Naive B cell (primary cell): ENCODE measurements at regions not wholly inside any gene's neighbourhood (a gene's known extent, or its start where the extent isn't known, plus 50 kb on each side); places are given as distances from the start of the nearest gene placed in this dataset.
A peak's percentile ranks its signal among the peaks of the same experiment; 100 is the strongest.

ENCODE experiments used
- ATAC-seq, 2 donors: fragments of 150-1000 bp; cut with Tn5 transposase; 2 replicates each; pipeline ENCODE4 v1.10.0; 2021; ENCODE audit warnings: low read depth in 2 of 2, mild to moderate bottlenecking in 2 of 2, moderate library complexity in 2 of 2
- DNase-seq: peaks from one replicate; pipeline ENCODE4 v3.0.0; 2022
- H3K27ac Mint-ChIP-seq, 6 donors: one replicate each; pipeline ENCODE4 v1.8.0; 2020 to 2022; ENCODE audit warnings: mild to moderate bottlenecking in 6 of 6, mixed read lengths in 6 of 6, moderate library complexity in 5 of 6, inconsistent platforms in 2 of 6
- H3K27me3 Mint-ChIP-seq, 3 donors: one replicate each; pipeline ENCODE4 v1.8.0; 2021 to 2022; ENCODE audit warnings: mixed read lengths in 3 of 3, mild to moderate bottlenecking in 1 of 3
- H3K36me3 Mint-ChIP-seq, 2 donors: one replicate each; pipeline ENCODE4 v1.8.0; 2020 to 2022; ENCODE audit warnings: mixed read lengths in 2 of 2, inconsistent platforms in 1 of 2, mild to moderate bottlenecking in 1 of 2
- H3K4me1 Mint-ChIP-seq, 3 donors: one replicate each; pipeline ENCODE4 v1.8.0; 2020 to 2022; ENCODE audit warnings: mixed read lengths in 3 of 3, inconsistent platforms in 1 of 3, mild to moderate bottlenecking in 1 of 3, moderate library complexity in 1 of 3
- H3K4me3 Mint-ChIP-seq, 8 donors: one replicate each; pipeline ENCODE4 v1.8.0; 2020 to 2022; ENCODE audit warnings: mild to moderate bottlenecking in 8 of 8, mixed read lengths in 8 of 8, moderate library complexity in 8 of 8, inconsistent platforms in 2 of 8
- H3K9me3 Mint-ChIP-seq, 7 donors: one replicate each; pipeline ENCODE4 v1.8.0; 2020 to 2022; ENCODE audit warnings: mixed read lengths in 7 of 7, mild to moderate bottlenecking in 5 of 7, inconsistent platforms in 2 of 7, moderate library complexity in 1 of 7

- peaks cover 14 to 35% (median 20%) of the 10 kb centered on the region in 3 donors for H3K27me3 Mint-ChIP-seq
- peaks cover 0 to 1% of the 10 kb centered on the region in 2 donors for H3K36me3 Mint-ChIP-seq
- H3K27ac Mint-ChIP-seq = peak overlapping the region in 1 of 6 donors; percentile 80
- no peak for ATAC-seq
- no peak for DNase-seq
- H3K4me1 Mint-ChIP-seq = no peaks in the 10 kb centered on the region
- H3K9me3 Mint-ChIP-seq = peaks cover 2 to 18% (median 7%) of the 10 kb centered on the region in 7 donors
- H3K4me3 Mint-ChIP-seq = no peak overlapping the region
Measured at GRCh38 chr17:79497777-79498348, 113.0 kb downstream of the RBFOX3 start.

- no peak overlapping the region for H3K4me3 Mint-ChIP-seq
Measured at GRCh38 chr17:79496422-79497005, 114.3 kb downstream of the RBFOX3 start.

GRCh38 chr17:79495665-79496064 is 115.2 kb downstream of the RBFOX3 start:
- Mint-ChIP-seq H3K4me3 (no peak overlapping the region), H3K36me3 (peaks cover 0 to 7% of the 10 kb centered on the region in 2 donors), H3K9me3 (peaks cover 5 to 27% (median 9%) of the 10 kb centered on the region in 7 donors), H3K27ac (no peak overlapping the region), H3K27me3 (peaks cover 18 to 38% (median 18%) of the 10 kb centered on the region in 3 donors), H3K4me1 (no peaks in the 10 kb centered on the region)
- no peak for ATAC-seq
- no peak for DNase-seq

More at GRCh38 chr17:79496422-79497005, 114.3 kb downstream of the RBFOX3 start:
- Mint-ChIP-seq H3K4me1 (no peaks in the 10 kb centered on the region), H3K9me3 (peaks cover 4 to 23% (median 9%) of the 10 kb centered on the region in 7 donors), H3K36me3 (peaks cover 0 to 7% of the 10 kb centered on the region in 2 donors), H3K27ac (no peak overlapping the region), H3K27me3 (peaks cover 13 to 31% (median 18%) of the 10 kb centered on the region in 3 donors)
- ATAC-seq = no peak
- no peak for DNase-seq

DNA sequence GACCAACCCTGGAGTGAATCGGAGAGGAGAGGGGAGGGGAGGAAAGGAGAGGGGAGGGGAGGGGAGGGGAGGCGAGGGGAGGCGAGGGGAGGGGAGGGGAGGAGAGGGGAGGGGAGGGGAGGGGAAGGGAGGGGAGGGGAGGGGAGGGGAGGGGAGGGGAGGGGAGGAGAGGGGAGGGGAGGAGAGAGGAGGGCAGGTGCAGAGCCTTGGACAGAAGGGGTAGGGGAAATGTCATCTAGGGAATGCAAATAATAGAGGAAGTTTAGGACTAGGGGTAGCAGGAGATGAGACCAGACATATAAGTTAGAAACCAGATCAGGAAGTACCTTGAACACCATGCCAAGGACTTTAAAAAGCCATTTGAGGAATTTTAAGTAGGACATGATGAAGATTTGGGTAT is 119.8 kb downstream of the RBFOX3 start:
- Mint-ChIP-seq H3K27ac (peak overlapping the region in 1 of 6 donors; percentile 93), H3K4me1 (peaks cover 0 to 2% (median 0%) of the 10 kb centered on the region in 3 donors), H3K27me3 (peaks cover 10 to 56% (median 39%) of the 10 kb centered on the region in 3 donors), H3K36me3 (peaks cover 0 to 7% of the 10 kb centered on the region in 2 donors), H3K9me3 (peaks cover 4 to 14% (median 9%) of the 10 kb centered on the region in 7 donors), H3K4me3 (peak overlapping the region in 1 of 8 donors; percentile 81)
- DNase-seq = no peak
- ATAC-seq = no peak

GRCh38 chr17:79490530-79490929 is 120.3 kb downstream of the RBFOX3 start:
- DNase-seq = no peak
- no peak for ATAC-seq
- Mint-ChIP-seq H3K4me3 (no peak overlapping the region), H3K9me3 (peaks cover 4 to 14% (median 9%) of the 10 kb centered on the region in 7 donors), H3K27me3 (peaks cover 10 to 59% (median 43%) of the 10 kb centered on the region in 3 donors), H3K36me3 (peaks cover 0 to 7% of the 10 kb centered on the region in 2 donors), H3K4me1 (peaks cover 0 to 6% (median 0%) of the 10 kb centered on the region in 3 donors), H3K27ac (peak overlapping the region in 1 of 6 donors; percentile 93)

- no peak for DNase-seq
- no peak overlapping the region for H3K4me3 Mint-ChIP-seq
- H3K36me3 Mint-ChIP-seq = no peaks in the 10 kb centered on the region
- H3K27ac Mint-ChIP-seq = no peak overlapping the region
- H3K27me3 Mint-ChIP-seq = peaks cover 23 to 76% (median 66%) of the 10 kb centered on the region in 3 donors
- peaks cover 0 to 4% (median under 1%) of the 10 kb centered on the region in 7 donors for H3K9me3 Mint-ChIP-seq
- ATAC-seq = no peak
- peaks cover 0 to 9% (median 0%) of the 10 kb centered on the region in 3 donors for H3K4me1 Mint-ChIP-seq
Measured at GRCh38 chr17:79487149-79487548, 123.7 kb downstream of the RBFOX3 start.

GRCh38 chr17:79485991-79486390 is 124.9 kb downstream of the RBFOX3 start:
- Mint-ChIP-seq H3K36me3 (no peaks in the 10 kb centered on the region), H3K4me3 (no peak overlapping the region), H3K9me3 (peaks cover 0 to 2% (median 0%) of the 10 kb centered on the region in 7 donors), H3K4me1 (peaks cover 0 to 9% (median 0%) of the 10 kb centered on the region in 3 donors), H3K27ac (no peak overlapping the region), H3K27me3 (peaks cover 21 to 72% (median 72%) of the 10 kb centered on the region in 3 donors)
- ATAC-seq (no peak), DNase-seq (no peak)

DNA sequence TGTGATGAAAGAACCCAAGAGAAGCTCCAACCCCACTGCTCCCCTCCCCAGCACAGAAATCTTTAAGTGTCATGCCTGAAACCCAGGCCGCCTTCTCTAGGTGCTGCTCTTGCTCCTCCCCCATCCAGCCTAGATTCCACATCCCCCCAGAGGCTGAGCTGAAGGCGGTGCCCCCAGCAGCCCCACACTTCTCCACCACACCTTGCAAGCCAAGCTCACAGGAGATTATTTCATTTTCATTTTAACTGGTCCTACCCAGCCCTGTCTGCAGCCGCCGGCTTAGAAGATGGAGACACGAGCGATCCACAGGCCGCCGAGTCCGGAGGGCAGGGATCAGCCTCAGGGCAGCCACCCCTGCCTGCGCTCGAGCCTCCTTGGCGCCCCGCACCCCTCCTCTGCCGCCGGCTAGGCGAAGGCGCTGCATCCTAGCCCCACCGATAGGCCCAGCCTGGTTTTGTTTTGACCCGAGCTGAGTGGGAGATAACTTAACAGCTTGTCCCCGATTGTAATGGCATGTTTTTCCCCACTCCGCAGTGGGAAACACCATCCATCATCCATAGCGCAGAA is 125.3 kb downstream of the RBFOX3 start:
- peaks cover 0 to 2% (median 0%) of the 10 kb centered on the region in 7 donors for H3K9me3 Mint-ChIP-seq
- peaks cover 26 to 74% (median 72%) of the 10 kb centered on the region in 3 donors for H3K27me3 Mint-ChIP-seq
- no peak overlapping the region for H3K27ac Mint-ChIP-seq
- peaks cover 0 to 9% (median 0%) of the 10 kb centered on the region in 3 donors for H3K4me1 Mint-ChIP-seq
- ATAC-seq (no peak), DNase-seq (no peak)
- H3K4me3 Mint-ChIP-seq = peak overlapping the region in 1 of 8 donors; percentile 41
- no peaks in the 10 kb centered on the region for H3K36me3 Mint-ChIP-seq

DNA sequence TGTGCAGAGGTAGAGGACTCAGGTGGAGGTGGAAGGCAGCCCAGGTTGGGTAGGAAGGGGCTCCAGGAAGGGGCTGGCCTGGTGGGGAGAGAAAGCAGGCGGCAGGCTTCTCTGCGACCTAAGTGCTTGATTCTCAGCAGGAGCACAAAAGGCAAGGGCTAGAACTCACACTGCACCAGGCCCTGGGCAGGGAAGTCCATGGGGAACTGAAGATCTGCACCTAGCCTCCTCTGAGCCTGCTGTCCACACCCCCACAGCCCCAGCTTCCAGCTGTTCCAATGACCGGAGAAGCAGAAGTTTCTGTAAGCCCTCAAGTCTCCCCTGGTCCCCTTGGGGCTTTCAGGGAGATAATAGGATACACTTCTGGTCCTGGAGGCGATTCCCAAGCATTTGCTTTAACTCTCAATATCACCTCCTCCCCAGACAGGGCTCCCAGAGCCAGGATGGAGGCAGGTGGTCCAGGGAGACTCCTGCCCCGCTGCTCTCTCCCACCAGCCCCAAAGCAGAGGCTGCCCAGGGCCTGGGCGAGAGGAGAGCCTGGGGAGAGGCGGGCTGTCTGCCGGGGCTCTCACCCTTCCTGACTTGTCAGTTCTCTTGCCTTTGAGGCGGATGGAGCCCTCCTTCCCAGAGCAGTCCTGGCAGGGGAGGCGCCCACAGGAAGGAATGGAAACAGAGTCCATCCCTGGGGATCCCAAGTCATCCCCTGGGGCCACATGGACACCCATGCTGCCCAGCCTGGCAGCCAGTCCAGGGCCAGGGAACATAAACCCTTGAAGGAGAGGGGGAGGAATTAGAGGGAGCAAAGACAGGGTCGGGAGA is 126.0 kb downstream of the RBFOX3 start:
- Mint-ChIP-seq H3K27me3 (peaks cover 27 to 75% (median 69%) of the 10 kb centered on the region in 3 donors), H3K9me3 (peaks cover 0 to 2% (median 0%) of the 10 kb centered on the region in 7 donors), H3K36me3 (no peaks in the 10 kb centered on the region), H3K4me3 (peak overlapping the region in 1 of 8 donors; percentile 35), H3K27ac (no peak overlapping the region), H3K4me1 (peaks cover 0 to 9% (median 0%) of the 10 kb centered on the region in 3 donors)
- ATAC-seq (no peak), DNase-seq (no peak)

- Mint-ChIP-seq H3K36me3 (no peaks in the 10 kb centered on the region), H3K27me3 (peaks cover 23 to 75% (median 69%) of the 10 kb centered on the region in 3 donors), H3K4me1 (peaks cover 0 to 9% (median 0%) of the 10 kb centered on the region in 3 donors), H3K4me3 (no peak overlapping the region), H3K9me3 (peaks cover 0 to 2% (median 0%) of the 10 kb centered on the region in 7 donors), H3K27ac (no peak overlapping the region)
- ATAC-seq (no peak), DNase-seq (no peak)
Measured at GRCh38 chr17:79483842-79484241, 127.0 kb downstream of the RBFOX3 start.

DNA sequence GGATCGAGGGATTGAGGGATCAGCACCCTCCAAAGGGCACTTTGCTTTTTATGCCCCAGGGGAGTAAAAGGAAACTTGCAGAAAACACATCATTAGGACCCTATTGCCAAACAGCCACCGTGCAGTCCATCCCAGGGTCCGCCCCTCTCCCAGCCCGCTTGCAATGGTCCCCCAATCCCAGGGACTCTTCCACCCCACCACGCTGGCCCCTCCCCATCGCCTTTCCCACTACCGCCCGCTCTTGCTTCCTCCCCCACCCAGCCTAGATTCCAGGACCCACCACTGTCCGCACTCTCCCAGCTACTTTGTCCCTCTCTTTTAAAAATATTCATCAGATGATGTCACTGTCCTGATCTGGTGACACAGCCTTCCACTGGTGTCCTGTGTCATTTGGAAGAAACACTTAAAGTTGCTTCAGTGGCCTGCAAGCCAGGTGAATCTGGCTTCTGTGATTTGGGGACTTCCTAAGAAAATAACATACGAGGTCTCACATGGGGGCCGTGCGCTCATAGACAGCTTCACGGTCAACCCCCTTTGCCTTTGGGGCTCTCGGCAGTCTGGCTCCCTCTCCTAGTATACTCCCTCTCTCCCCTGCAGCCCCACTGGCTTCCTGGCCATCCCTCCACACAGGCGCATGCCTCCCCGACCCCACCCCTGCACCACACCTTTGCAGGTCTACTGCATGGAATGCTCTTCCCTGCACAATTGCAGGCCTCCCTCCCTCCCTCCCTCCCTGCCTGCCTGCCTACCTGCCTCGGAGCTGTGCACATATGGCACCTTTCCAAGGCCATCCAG is 127.9 kb downstream of the RBFOX3 start:
- ATAC-seq (no peak), DNase-seq (no peak)
- Mint-ChIP-seq H3K36me3 (no peaks in the 10 kb centered on the region), H3K27ac (no peak overlapping the region), H3K4me3 (no peak overlapping the region), H3K27me3 (peaks cover 30 to 75% (median 69%) of the 10 kb centered on the region in 3 donors), H3K4me1 (peaks cover 0 to 9% (median 0%) of the 10 kb centered on the region in 3 donors), H3K9me3 (peaks cover 0 to 2% (median 0%) of the 10 kb centered on the region in 7 donors)

GRCh38 chr17:79479876-79480275 is 131.0 kb downstream of the RBFOX3 start:
- ATAC-seq = no peak
- Mint-ChIP-seq H3K9me3 (peaks cover 0 to 2% (median 0%) of the 10 kb centered on the region in 7 donors), H3K4me1 (no peaks in the 10 kb centered on the region), H3K36me3 (no peaks in the 10 kb centered on the region), H3K27ac (no peak overlapping the region), H3K4me3 (no peak overlapping the region), H3K27me3 (peaks cover 38 to 65% (median 65%) of the 10 kb centered on the region in 3 donors)
- no peak for DNase-seq
